Memory B cell (primary cell): ENCODE measurements at regions not wholly inside any gene's neighbourhood (a gene's known extent, or its start where the extent isn't known, plus 50 kb on each side); places are given as distances from the start of the nearest gene placed in this dataset.

Source experiments
- ATAC-seq: fragments of 150-1000 bp; cut with Tn5 transposase; 2 replicates; pipeline ENCODE4 v1.10.0; 2021; ENCODE audit warnings: low read depth, mild to moderate bottlenecking, moderate library complexity
- DNase-seq, 2 donors: peaks; one replicate each; pipeline ENCODE4 v3.0.0; 2022; ENCODE audit warnings: low spot score in 2 of 2
- H3K27ac Mint-ChIP-seq: one replicate; pipeline ENCODE4 v1.8.0; 2022; ENCODE audit warnings: mild to moderate bottlenecking, moderate library complexity, mixed read lengths
- H3K27me3 Mint-ChIP-seq: one replicate; pipeline ENCODE4 v1.8.0; 2022; ENCODE audit warnings: mixed read lengths
- H3K36me3 Mint-ChIP-seq: one replicate; pipeline ENCODE4 v1.8.0; 2022; ENCODE audit warnings: mild to moderate bottlenecking, mixed read lengths
- H3K4me1 Mint-ChIP-seq: one replicate; pipeline ENCODE4 v1.8.0; 2022; ENCODE audit warnings: mixed read lengths
- H3K4me3 Mint-ChIP-seq: one replicate; pipeline ENCODE4 v1.8.0; 2022; ENCODE audit warnings: mild to moderate bottlenecking, moderate library complexity, mixed read lengths
- H3K9me3 Mint-ChIP-seq: one replicate; pipeline ENCODE4 v1.8.0; 2022; ENCODE audit warnings: mixed read lengths

DNA sequence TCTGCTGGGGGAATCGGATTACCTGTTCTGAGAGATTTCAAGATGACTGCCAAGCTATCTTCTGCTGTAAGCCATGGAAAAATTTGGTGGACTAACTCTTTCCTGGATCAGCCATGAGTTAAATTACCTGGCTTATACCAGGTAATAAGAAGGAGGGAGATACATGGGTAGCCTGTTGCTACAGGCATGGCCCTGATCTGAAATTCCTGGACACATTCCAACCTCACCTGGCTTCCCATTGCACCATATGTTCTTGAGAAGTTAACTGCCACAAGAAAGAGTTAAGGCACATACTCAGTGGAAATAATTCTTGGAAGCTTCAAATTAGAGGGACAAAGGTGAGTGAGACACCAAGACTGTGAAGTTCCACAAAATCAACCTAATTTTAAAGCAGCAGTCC lies 371.3 kb downstream of the ACTL7B start:
- peaks cover 5% of the 10 kb centered on the region for H3K9me3 Mint-ChIP-seq
- H3K4me3 Mint-ChIP-seq: no peak overlapping the region
- H3K36me3 Mint-ChIP-seq: no peaks in the 10 kb centered on the region
- no peaks in the 10 kb centered on the region for H3K4me1 Mint-ChIP-seq
- DNase-seq (no peak), ATAC-seq (no peak)
- H3K27me3 Mint-ChIP-seq: peaks cover 5% of the 10 kb centered on the region
- no peak overlapping the region for H3K27ac Mint-ChIP-seq

DNA sequence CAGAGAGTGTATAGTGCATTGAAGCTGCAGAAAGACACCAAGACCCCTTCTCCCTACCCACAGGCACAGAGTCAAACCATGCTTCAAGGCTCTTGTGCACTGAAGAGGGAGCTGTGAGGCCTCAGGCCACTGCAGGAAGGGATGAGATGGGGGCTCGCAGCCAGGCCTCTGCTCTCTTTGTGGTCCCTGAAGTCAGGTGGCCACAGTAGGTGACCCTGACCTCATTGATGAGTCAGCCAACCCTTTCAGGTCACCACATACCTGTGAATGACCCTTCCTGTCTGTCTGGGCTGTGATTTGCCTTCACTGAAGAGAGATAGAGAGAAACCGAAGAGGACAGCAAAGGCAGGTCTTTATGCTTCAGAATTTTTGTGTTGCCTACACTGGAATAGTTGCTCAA lies 372.1 kb downstream of the ACTL7B start:
- no peak for ATAC-seq
- no peaks in the 10 kb centered on the region for H3K36me3 Mint-ChIP-seq
- no peak overlapping the region for H3K4me3 Mint-ChIP-seq
- H3K27ac Mint-ChIP-seq: no peak overlapping the region
- H3K4me1 Mint-ChIP-seq: no peaks in the 10 kb centered on the region
- DNase-seq: no peak
- H3K9me3 Mint-ChIP-seq: peaks cover 2% of the 10 kb centered on the region
- H3K27me3 Mint-ChIP-seq: peaks cover 5% of the 10 kb centered on the region

DNA sequence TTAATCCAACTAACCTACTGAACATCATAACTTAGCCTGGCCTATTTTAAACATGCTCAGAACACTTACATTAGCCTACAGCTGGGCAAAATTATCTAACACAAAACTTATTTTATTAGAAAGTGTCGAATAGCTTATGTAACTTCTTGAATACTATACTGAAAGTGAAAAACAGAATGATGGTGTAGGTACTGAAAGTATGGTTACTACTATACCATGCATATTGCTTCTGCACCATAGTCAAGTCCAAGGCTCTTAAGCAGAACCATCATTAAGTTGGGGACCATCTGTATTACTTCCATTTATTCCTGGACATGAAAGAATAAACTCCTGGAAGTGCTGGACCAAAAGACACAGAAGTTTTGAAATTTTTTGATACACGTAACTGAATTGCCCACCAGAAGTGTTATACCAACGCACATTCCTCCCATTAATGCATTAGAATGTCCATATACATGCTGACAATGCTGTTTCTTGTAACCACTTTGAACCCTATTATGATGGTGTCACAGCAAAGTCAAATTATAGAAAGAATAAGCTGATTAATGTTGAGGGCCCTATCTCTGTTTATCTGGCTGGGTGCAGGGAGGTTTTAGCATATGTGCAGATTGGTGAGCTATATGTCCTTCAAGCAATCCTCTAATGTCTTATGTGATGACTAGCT lies 375.7 kb downstream of the ACTL7B start:
- Mint-ChIP-seq H3K27me3 (peaks cover 5% of the 10 kb centered on the region), H3K27ac (no peak overlapping the region), H3K4me1 (no peaks in the 10 kb centered on the region), H3K4me3 (no peak overlapping the region), H3K36me3 (no peaks in the 10 kb centered on the region), H3K9me3 (no peaks in the 10 kb centered on the region)
- ATAC-seq (no peak), DNase-seq (no peak)

DNA sequence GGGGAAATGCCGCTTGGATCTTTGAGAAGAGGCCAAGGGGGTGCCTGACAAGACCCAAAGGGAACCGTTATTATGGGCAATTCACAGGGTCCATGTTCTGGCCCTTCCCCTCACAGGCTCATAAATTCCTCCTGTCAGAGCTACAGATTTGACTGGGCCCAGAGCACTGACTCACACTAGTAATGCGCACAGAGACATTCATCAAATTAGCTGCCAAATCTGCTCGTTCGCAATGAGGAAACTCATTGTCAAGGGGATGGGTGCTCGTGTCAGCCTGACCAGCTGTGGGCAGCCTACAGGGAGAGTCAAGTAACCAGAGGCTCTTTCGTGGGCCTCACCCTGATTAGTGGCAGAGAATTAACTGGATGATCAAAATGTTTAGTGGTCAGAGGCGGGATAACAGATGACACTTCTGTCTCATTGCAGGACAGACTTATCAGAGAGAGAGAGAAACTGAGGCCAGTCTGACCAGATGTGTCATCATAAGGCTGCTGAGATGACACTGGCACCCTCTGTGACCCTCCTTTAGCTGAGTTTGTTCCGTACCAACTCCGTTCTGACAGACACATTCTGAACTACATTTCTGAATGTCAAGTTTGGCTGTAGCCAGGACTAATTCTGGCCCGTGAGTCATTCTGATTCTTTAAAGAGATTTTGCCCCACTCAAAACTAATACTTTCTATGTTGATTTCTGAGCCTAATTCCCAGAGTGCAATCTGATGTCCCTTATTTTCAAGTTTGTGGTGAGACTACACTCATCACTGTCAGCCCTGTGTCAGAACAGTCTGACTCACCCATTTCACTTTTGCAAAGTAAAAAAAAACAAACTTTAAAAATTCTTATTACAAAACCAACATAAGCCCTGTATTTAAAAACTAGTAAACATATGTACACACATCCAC lies 377.1 kb downstream of the ACTL7B start:
- no peaks in the 10 kb centered on the region for H3K9me3 Mint-ChIP-seq
- H3K4me3 Mint-ChIP-seq: no peak overlapping the region
- ATAC-seq (no peak), DNase-seq (no peak)
- no peaks in the 10 kb centered on the region for H3K36me3 Mint-ChIP-seq
- H3K27ac Mint-ChIP-seq: no peak overlapping the region
- H3K27me3 Mint-ChIP-seq: peaks cover 5% of the 10 kb centered on the region
- no peaks in the 10 kb centered on the region for H3K4me1 Mint-ChIP-seq

DNA sequence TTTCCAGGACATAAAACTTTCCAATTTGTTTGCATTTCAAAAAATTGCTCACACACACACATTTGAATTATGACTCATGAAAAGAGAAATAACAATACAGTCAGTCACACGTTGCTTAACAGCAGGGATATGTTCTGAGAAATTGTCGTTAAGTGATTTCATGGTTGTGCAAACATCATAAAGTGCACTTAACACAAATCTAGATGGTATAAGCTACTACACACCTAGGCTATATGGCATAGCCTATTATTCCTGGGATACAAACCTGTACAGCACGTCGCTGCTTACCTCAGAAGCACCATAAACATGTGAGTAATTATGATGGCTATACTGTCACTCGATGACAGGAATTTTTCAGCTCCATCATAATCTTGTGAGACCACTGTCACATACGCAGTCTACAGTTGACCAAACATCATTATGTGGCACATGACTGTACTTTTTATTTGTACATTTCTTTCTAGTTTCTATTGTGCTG lies 378.2 kb downstream of the ACTL7B start:
- no peaks in the 10 kb centered on the region for H3K4me1 Mint-ChIP-seq
- ATAC-seq (no peak), DNase-seq (no peak)
- H3K36me3 Mint-ChIP-seq: no peaks in the 10 kb centered on the region
- H3K9me3 Mint-ChIP-seq: no peaks in the 10 kb centered on the region
- H3K27me3 Mint-ChIP-seq: peaks cover 2% of the 10 kb centered on the region
- no peak overlapping the region for H3K27ac Mint-ChIP-seq
- H3K4me3 Mint-ChIP-seq: no peak overlapping the region

DNA sequence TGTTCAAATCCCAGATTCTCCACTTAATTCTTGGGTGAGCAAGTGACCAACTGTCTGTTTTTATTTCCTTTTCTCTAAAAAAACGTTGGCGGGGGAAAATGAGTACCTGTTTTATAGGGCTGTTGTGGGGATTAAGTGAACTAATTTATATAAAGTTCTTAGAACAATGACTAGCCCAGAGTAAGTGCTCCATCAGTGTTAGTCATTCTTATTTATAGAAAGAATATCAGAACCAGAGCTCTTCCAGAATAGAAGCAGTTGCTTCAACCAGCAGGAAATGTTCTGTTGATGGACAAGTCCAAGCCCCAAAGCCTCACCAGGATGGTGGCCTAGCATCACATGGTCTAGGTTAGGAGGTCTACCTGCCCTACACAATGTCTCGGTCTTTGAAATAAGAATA lies 379.2 kb downstream of the ACTL7B start:
- no peak for DNase-seq
- no peak for ATAC-seq
- no peaks in the 10 kb centered on the region for H3K4me1 Mint-ChIP-seq
- H3K9me3 Mint-ChIP-seq: no peaks in the 10 kb centered on the region
- no peaks in the 10 kb centered on the region for H3K36me3 Mint-ChIP-seq
- peaks cover 2% of the 10 kb centered on the region for H3K27me3 Mint-ChIP-seq
- H3K4me3 Mint-ChIP-seq: no peak overlapping the region
- no peak overlapping the region for H3K27ac Mint-ChIP-seq

DNA sequence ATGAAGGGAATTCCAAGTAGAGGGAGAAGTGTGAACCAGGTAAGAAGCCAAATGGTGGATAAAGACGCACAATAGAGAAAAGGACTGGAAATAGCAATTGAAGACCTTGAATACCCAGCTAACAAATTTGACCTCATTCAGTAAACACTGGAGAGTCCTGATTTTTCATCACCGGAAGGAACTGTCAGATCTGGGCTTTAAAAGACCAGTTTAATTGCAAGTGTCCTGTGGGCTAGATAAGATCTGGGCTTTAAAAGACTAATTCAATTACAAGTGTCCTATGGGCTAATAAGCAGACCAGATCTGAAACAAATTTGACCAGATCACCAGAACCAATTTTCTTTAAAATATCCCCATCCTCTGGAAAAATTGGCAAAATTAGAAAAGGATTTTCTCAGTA lies 380.0 kb downstream of the ACTL7B start:
- Mint-ChIP-seq H3K4me1 (no peaks in the 10 kb centered on the region), H3K36me3 (no peaks in the 10 kb centered on the region), H3K27me3 (peaks cover 2% of the 10 kb centered on the region), H3K27ac (no peak overlapping the region), H3K4me3 (no peak overlapping the region), H3K9me3 (no peaks in the 10 kb centered on the region)
- no peak for ATAC-seq
- DNase-seq: no peak

DNA sequence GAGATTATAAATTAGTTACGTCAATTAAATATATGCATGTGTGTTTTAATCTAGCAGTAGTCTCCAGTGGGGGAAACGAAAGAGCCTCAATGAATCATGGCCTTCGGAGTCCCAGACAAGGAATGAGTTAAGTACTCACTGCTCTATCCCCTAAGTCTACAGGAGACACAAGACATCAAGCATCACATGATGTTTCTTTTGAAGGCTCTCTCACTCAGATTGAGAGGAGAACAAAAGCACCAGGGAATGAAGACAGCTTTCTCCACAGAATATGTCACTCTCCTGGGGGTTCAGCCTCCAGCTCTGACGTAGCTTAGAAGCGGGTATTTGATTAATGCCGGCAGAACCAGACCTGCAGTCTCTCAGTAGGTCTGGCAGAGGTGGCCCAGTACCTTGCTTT lies 381.4 kb downstream of the ACTL7B start:
- no peaks in the 10 kb centered on the region for H3K36me3 Mint-ChIP-seq
- no peak overlapping the region for H3K27ac Mint-ChIP-seq
- no peaks in the 10 kb centered on the region for H3K4me1 Mint-ChIP-seq
- no peaks in the 10 kb centered on the region for H3K9me3 Mint-ChIP-seq
- H3K4me3 Mint-ChIP-seq: no peak overlapping the region
- H3K27me3 Mint-ChIP-seq: peaks cover 2% of the 10 kb centered on the region
- DNase-seq (no peak), ATAC-seq (no peak)

DNA sequence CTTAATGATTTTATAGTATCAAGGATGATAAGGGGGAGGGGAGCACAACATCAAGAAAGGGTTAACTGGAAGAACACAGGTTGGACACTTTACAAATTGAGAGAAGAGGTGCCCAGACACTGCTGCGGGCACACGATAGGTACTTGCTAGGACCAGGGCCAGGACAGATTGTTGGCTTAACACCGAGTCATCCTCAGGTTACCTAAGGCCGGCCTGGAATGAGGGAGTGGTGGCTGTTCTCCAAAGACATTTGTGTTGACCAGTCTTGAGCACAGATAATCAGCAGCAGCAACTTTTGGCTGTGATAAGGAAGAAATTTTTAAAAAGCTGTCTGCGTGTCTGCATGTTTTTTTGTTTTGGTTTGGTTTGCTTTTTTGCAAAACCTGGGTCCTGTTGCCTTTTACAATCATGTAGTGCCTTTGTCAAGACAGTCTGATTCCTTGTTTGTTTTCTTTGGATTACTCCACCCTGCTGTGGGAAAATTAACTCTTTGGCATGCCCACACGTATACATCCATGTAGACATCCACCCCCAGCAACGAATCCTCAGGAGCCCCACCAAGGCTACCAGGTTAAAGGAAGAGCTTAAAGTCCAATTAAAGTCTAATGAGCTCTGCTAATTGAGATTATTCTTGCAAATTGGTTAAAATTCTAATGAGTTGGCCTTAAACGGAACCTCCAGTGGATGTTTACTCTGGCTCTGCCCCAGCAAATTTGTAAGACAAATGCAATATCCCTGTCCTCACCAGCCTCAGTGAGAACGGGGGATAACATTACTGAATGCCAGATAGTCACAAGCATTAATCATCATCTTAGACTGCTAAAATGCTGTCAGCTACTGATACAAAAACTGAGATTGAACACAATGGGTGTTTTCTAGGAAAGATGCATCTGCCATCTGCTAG lies 382.3 kb downstream of the ACTL7B start:
- Mint-ChIP-seq H3K27ac (no peak overlapping the region), H3K4me3 (no peak overlapping the region), H3K36me3 (no peaks in the 10 kb centered on the region), H3K4me1 (no peaks in the 10 kb centered on the region), H3K9me3 (no peaks in the 10 kb centered on the region), H3K27me3 (peaks cover 2% of the 10 kb centered on the region)
- DNase-seq (no peak), ATAC-seq (no peak)

DNA sequence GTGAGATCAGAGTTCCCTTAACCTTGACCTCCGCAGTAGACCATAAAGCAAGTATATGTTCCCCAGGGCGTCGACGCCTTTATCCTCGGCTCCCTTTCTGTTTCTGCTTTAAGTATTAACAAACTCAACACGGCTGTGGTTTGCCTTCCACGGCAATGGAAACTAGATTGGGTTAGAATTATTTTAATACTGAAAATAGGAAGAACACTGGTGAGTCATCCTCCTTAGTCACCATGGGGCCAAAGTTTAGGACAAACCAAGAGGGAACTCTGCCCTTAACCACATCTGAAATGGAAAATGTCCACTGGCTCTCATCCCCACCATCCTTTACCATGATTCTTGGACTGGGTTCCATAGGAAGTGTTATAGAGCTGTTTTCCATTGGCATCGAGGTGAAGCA lies 386.1 kb downstream of the ACTL7B start:
- ATAC-seq (no peak), DNase-seq (no peak)
- H3K4me3 Mint-ChIP-seq: no peak overlapping the region
- H3K27me3 Mint-ChIP-seq: no peaks in the 10 kb centered on the region
- H3K36me3 Mint-ChIP-seq: no peaks in the 10 kb centered on the region
- H3K27ac Mint-ChIP-seq: no peak overlapping the region
- H3K4me1 Mint-ChIP-seq: no peaks in the 10 kb centered on the region
- H3K9me3 Mint-ChIP-seq: no peaks in the 10 kb centered on the region

DNA sequence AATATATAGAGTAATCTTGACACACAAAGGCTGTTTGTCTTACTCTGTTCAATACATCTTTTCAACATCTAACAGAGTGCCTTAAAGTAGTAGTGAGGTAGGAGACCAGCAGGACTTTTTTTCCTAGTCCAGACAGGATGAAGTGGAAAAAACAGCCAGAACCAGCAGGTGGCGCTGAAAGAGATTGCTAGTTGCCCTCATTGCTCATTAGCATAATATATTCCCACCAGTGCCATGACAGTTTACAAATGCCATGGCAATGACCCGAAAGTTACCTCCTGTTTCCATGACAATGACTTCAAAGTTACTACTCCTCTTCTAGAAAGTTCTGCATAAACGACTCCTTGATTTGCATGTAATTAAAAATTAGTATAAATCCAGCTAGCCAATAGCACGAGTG lies 387.4 kb downstream of the ACTL7B start:
- no peaks in the 10 kb centered on the region for H3K27me3 Mint-ChIP-seq
- no peak for DNase-seq
- H3K4me3 Mint-ChIP-seq: no peak overlapping the region
- H3K27ac Mint-ChIP-seq: no peak overlapping the region
- no peaks in the 10 kb centered on the region for H3K9me3 Mint-ChIP-seq
- no peaks in the 10 kb centered on the region for H3K36me3 Mint-ChIP-seq
- ATAC-seq: no peak
- H3K4me1 Mint-ChIP-seq: no peaks in the 10 kb centered on the region

DNA sequence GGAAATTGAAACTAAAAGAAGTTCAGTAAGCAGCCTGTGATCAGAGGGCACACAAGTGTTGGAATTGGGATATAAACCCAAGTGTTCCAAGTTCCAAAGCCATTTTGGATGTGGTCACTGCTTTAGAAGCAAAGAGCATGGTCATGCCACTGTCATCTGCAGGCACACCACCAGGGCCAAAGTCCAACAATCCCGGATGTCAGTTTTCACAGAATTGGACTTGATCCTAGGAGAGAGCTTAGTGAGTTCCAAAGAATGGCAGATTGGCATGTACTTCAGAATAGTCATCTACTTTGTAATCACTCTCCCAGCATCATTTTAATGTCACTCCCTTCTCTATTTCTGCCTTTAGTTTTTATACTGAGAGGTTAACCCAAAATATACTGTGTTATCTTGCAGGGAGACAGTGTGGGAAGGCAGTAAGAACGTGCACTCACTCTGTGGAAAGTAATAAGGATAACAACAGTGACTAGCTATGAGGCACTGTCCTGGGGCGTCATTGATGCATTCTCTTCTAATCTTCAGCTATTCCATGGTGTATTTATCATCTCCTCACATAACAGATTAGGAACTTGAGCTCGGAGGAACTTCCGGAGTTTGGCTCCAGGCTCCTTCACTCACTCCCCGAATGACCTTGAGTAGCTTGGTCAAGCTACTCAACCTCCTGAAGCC lies 388.0 kb downstream of the ACTL7B start:
- Mint-ChIP-seq H3K36me3 (no peaks in the 10 kb centered on the region), H3K27me3 (no peaks in the 10 kb centered on the region), H3K4me1 (no peaks in the 10 kb centered on the region)

DNA sequence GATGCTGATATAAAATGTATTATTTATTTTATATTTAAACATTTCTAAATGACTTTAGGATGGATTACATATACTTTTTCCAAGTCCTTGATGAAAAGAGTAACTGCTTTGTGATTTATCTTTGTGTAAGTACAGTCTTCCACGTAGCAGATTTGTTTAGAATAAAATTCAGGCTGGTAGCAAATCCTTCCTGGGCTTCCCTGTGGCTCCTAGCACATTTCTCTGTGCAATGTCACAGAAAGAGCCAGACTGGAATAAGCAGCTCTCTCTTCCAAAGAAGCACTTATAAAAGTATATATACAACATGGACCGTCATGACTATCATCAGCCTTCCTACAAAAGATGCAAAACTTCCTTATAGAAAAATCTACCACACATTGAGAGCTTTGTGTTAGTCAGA lies 388.6 kb downstream of the ACTL7B start:
- no peak for DNase-seq

More for the DNA sequence above, 388.0 kb downstream of the ACTL7B start:
- H3K4me3 Mint-ChIP-seq: no peak overlapping the region
- DNase-seq (no peak), ATAC-seq (no peak)
- no peak overlapping the region for H3K27ac Mint-ChIP-seq
- no peaks in the 10 kb centered on the region for H3K9me3 Mint-ChIP-seq

More for the DNA sequence above, 388.6 kb downstream of the ACTL7B start:
- Mint-ChIP-seq H3K27ac (no peak overlapping the region), H3K9me3 (no peaks in the 10 kb centered on the region), H3K4me1 (no peaks in the 10 kb centered on the region), H3K27me3 (no peaks in the 10 kb centered on the region), H3K36me3 (no peaks in the 10 kb centered on the region), H3K4me3 (no peak overlapping the region)
- ATAC-seq: no peak
